ENCODE measurements at regions not wholly inside any gene's neighbourhood (a gene's known extent, or its start where the extent isn't known, plus 50 kb on each side); places are given as distances from the start of the nearest gene placed in this dataset.
A peak's percentile ranks its signal among the peaks of the same experiment; 100 is the strongest.
"Not testable (repeated sequence)": the region's sequence is repeated elsewhere in the genome, so short reads cannot be mapped to it uniquely, and the experiment has no call there.

- not testable (repeated sequence) for DNase-seq (ENCODE audit: low read depth)
Observed at GRCh38 chr22:11795979-11796378, 3732.0 kb upstream of the OR11H1 start.

DNA sequence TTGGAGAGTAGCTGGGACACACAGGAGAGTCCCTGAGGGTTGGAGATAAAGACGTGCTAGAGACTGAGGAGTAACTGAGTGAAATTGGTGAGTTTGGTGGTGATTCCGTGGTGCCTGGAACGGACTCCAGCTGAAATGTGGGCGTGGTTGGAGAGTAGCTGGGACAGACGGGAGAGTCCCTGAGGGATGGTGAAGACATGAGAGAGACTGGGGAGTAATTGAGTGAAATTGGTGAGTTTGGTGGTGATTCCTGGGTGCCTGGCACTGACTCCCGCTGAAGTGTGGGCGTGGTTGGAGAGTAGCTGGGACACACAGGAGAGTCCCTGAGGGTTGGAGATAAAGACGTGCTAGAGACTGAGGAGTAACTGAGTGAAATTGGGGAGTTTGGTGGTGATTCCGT is 3712.5 kb upstream of the OR11H1 start:
- DNase-seq (ENCODE audit: low read depth): not testable (repeated sequence)

- DNase-seq (ENCODE audit: low read depth): not testable (repeated sequence)
Observed at GRCh38 chr22:11818845-11819244, 3709.1 kb upstream of the OR11H1 start.

DNA sequence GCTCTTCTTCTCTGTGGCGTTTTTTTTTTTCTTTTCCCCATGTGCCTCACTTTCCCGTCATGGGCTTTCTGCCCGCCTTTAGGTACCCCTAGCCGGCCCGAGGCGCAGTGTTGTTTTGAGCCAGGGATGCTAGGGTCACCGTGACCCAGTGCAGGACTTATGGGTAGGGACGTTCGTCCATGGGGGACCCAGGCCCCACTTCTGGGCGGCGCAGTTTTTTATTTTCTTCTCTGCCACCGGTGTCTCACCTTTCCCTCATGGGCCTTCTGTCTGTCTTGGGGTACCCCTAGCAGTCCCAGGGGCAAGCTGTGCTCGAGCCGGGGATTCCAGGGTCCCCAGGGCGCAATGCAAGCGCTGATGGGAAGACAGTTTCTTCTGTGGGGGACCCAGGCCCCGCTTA is 3705.7 kb upstream of the OR11H1 start:
- DNase-seq (ENCODE audit: low read depth): not testable (repeated sequence)

- not testable (repeated sequence) for DNase-seq (ENCODE audit: low read depth)
Observed at GRCh38 chr22:11825009-11825408, 3703.0 kb upstream of the OR11H1 start.

DNA sequence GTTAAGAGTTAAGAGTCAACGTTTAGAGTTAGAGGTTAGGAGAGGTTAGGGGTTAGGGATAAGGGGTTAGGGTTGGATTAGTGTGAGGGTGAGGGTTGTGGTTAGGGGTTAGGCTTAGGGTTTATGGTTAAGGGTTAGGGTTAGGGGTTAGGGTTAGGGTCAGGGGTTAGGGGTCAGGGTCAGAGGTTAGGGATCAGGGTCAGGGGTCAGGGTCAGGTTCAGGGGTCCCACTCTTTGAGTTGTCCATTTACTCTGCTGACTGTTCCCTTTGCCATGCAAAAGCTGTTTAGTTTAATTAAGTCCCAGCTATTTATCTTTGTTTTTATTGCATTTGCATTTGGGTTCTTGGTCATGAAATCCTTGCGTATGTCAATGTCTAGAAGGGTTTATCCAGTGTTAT is 3702.0 kb upstream of the OR11H1 start:
- not testable (repeated sequence) for DNase-seq (ENCODE audit: low read depth)

DNA sequence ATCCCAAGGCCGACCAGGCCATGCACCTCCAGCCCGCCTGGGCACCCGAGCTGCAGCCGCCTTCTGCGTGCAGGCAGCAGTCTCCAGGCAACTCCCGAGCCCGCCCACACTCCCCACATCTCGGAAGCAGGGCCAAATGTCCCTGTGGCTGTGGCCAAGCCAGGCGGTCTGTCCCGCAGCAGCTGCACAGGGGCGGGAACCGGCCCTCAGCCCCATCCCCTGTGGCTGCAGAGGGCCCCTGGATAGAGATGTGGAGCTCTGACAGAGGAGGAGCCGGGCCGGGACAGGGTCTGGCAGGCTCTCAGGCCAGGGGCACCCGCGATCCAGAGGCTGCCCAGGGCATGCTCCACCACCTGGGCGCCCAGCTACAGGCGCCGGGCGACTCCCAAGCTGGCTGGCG is 3698.6 kb upstream of the OR11H1 start:
- DNase-seq (ENCODE audit: low read depth): peak; percentile 3
